ENCODE measurements at regions not wholly inside any gene's neighbourhood (a gene's known extent, or its start where the extent isn't known, plus 50 kb on each side); places are given as distances from the start of the nearest gene placed in this dataset.

DNA sequence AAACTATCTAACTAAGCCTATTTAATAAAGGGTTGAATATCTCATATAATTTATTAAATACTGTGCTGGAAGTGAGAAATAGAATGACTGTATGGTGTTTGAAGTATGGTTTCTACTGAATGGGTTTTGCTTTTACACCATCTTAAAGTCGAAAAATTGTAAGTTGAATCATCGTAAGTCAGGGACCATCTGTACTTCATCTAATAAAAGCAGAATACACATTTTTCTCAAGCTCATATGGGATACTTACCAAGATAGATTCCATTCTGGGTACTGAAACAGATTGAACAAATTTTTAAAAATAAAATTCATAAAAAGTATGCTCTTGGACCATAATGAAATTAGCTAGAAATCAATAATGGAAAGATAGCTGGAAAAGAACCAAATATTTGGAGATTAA lies 285.4 kb downstream of the CXCL12 start:
- no peak for TF ChIP-seq EP300 (IDR thresholded peaks at IDR 0.05)
- TF ChIP-seq POLR2AphosphoS5 (IDR thresholded peaks at IDR 0.05): no peak

All from gastroesophageal sphincter (tissue), 2 donors.